Thyroid gland (tissue), 4 donors: ENCODE measurements at regions not wholly inside any gene's neighbourhood (a gene's known extent, or its start where the extent isn't known, plus 50 kb on each side); places are given as distances from the start of the nearest gene placed in this dataset.

Source experiments
- POLR2A ChIP-seq, 2 donors: fragments of 450-650 bp; IDR thresholded peaks; one replicate each; pipeline ENCODE4 v1.6.1; 2017; ENCODE audit warnings: antibody characterized with exemption in 2 of 2, mild to moderate bottlenecking in 2 of 2, moderate library complexity in 1 of 2
- TF ChIP-seq, protein P1 (sequence below), 6 experiments: fragments of 200-600 bp in 3 of 6; fragments of 450-650 bp in 3 of 6; sonication (generic) in 3 of 6; IDR thresholded peaks; one replicate each; pipeline ENCODE4 v1.5.1; 2016 to 2019; ENCODE audit warnings: antibody characterized with exemption in 6 of 6, mild to moderate bottlenecking in 2 of 6, inconsistent platforms in 1 of 6, moderate library complexity in 1 of 6

DNA sequence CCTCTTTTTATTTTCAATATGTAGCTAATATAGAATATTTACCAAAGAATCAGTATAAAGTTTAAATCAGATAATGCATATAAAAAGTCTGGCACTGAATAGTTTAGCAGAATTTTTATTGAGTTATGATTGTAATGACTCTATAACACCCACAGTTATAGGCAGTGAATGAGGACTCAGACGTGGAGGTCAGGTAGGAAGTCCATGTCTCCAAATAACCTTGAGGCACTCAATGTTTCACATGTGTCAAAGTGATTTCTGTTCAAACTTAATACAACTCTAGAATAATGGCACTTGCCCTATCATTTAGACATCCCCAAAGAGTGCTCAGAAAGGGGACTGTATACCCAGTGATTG is 332.1 kb downstream of the BMPER start:
- TF ChIP-seq, protein P1, sequence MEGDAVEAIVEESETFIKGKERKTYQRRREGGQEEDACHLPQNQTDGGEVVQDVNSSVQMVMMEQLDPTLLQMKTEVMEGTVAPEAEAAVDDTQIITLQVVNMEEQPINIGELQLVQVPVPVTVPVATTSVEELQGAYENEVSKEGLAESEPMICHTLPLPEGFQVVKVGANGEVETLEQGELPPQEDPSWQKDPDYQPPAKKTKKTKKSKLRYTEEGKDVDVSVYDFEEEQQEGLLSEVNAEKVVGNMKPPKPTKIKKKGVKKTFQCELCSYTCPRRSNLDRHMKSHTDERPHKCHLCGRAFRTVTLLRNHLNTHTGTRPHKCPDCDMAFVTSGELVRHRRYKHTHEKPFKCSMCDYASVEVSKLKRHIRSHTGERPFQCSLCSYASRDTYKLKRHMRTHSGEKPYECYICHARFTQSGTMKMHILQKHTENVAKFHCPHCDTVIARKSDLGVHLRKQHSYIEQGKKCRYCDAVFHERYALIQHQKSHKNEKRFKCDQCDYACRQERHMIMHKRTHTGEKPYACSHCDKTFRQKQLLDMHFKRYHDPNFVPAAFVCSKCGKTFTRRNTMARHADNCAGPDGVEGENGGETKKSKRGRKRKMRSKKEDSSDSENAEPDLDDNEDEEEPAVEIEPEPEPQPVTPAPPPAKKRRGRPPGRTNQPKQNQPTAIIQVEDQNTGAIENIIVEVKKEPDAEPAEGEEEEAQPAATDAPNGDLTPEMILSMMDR (IDR thresholded peaks at IDR 0.05) = no peak
- TF ChIP-seq POLR2A (IDR thresholded peaks at IDR 0.05) = no peak
